ENCODE measurements at regions not wholly inside any gene's neighbourhood (a gene's known extent, or its start where the extent isn't known, plus 50 kb on each side); places are given as distances from the start of the nearest gene placed in this dataset.

GRCh38 chr5:18095061-18095460 is 460.8 kb downstream of the TAF11L14 start (continued):
- TF ChIP-seq, protein P1, sequence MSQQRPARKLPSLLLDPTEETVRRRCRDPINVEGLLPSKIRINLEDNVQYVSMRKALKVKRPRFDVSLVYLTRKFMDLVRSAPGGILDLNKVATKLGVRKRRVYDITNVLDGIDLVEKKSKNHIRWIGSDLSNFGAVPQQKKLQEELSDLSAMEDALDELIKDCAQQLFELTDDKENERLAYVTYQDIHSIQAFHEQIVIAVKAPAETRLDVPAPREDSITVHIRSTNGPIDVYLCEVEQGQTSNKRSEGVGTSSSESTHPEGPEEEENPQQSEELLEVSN (IDR thresholded peaks at IDR 0.05) = no peak
- no peak for TF ChIP-seq EP300 (IDR thresholded peaks at IDR 0.05; ENCODE audit: borderline replicate concordance in 1 of 2, low read depth in 2 of 2, low read length in 2 of 2)
- no peak for TF ChIP-seq HDAC2 (IDR thresholded peaks at IDR 0.05; ENCODE audit: borderline replicate concordance in 1 of 2, low read depth in 2 of 2, low read length in 2 of 2)
- no peak for TF ChIP-seq GABPA (IDR thresholded peaks at IDR 0.05; ENCODE audit: borderline replicate concordance, insufficient read depth, low read length)
- TF ChIP-seq SAP30 (IDR thresholded peaks at IDR 0.05; ENCODE audit: insufficient read depth, insufficient replicate concordance, low read length) = no peak
- TF ChIP-seq CHD7 (IDR thresholded peaks at IDR 0.05; ENCODE audit: insufficient replicate concordance, low read length) = no peak
- no peak for TF ChIP-seq YY1 (IDR thresholded peaks at IDR 0.05; ENCODE audit: low read depth, low read length)
- no peak for TF ChIP-seq RNF2 (IDR thresholded peaks at IDR 0.05; ENCODE audit: borderline replicate concordance, low read depth, low read length, missing control alignments, poor library complexity, severe bottlenecking)
- TF ChIP-seq BCL11A (IDR thresholded peaks at IDR 0.05; ENCODE audit: low read depth in 2 of 2, low read length in 2 of 2) = no peak

Measured in H1 (cell line).